Psoas muscle (tissue), 7 donors: ENCODE measurements at regions not wholly inside any gene's neighbourhood (a gene's known extent, or its start where the extent isn't known, plus 50 kb on each side); places are given as distances from the start of the nearest gene placed in this dataset.
"Not testable (repeated sequence)": the region's sequence is repeated elsewhere in the genome, so short reads cannot be mapped to it uniquely, and the experiment has no call there.

Experiments
- ATAC-seq, 4 donors: fragments of 200-7000 bp; cut with Tn5 transposase; one replicate each; pipeline ENCODE4 v1.9.1; 2020; ENCODE audit warnings: moderate library complexity in 3 of 4, mild to moderate bottlenecking in 2 of 4
- DNase-seq, 2 donors: peaks; one replicate each; pipeline ENCODE4 v3.0.0-alpha.2; 2020
- H3K27ac ChIP-seq: fragments of 200-600 bp; one replicate; pipeline ENCODE4 v1.8.0; 2022
- H3K27me3 ChIP-seq, 3 donors: fragments of 200-600 bp in 1 of 3; one replicate each; pipeline versions ENCODE4 v1.6.1 to v1.8.0; 2013 to 2022; ENCODE audit warnings: low read length in 2 of 3, mild to moderate bottlenecking in 2 of 3, moderate library complexity in 1 of 3; ENCODE audit not compliant: insufficient read depth in 3 of 3
- H3K36me3 ChIP-seq, 2 donors: fragments of 200-600 bp in 1 of 2; one replicate each; pipeline versions ENCODE4 v1.6.1 to v1.8.0; 2013 to 2022; ENCODE audit warnings: low read depth in 1 of 2, mild to moderate bottlenecking in 1 of 2, moderate library complexity in 1 of 2; ENCODE audit not compliant: insufficient read depth in 1 of 2
- H3K4me1 ChIP-seq: fragments of 200-600 bp; one replicate; pipeline ENCODE4 v1.8.0; 2022
- H3K4me3 ChIP-seq: fragments of 200-600 bp; one replicate; pipeline ENCODE4 v1.8.0; 2022; ENCODE audit warnings: mild to moderate bottlenecking
- H3K9me3 ChIP-seq: fragments of 200-600 bp; one replicate; pipeline ENCODE4 v1.8.0; 2022
- CTCF ChIP-seq: fragments of 200-600 bp; IDR thresholded peaks from one replicate; pipeline ENCODE4 v1.8.0; 2022; ENCODE audit warnings: antibody characterized with exemption
- WGBS, 3 donors: extraction: QIAGEN DNeasy Blood & Tissue Kit; methylation state at CpG; one replicate each; pipeline versions ENCODE4 v1.1.6 to v1.1.7; 2013; 5-methylcytosine and 5-hydroxymethylcytosine counted together
- intact Hi-C, 2 donors: fragments of 100-400 bp; cut with DNase I; formaldehyde crosslinking; loops; one replicate each; pipeline versions ENCODE4 v1.11.0 to v1.14.2; 2022
- donor health status: healthy with polysubstance abuse.
- donor health status: DM: no; HTN: no; CAD: no; lungs with moderate emphysema.
- donor health status: Bipolar disorder and iron deficiency.
- donor health status: healthy.
- donor health status: DM: yes; HTN: yes; CAD: no.
- donor health status: DM: no; HTN: no; CAD: no.
- donor health status: DM: yes; HTN: yes; CAD: no.

- Histone ChIP-seq H3K36me3 (no peaks in the 10 kb centered on the region), H3K4me1 (no peaks in the 10 kb centered on the region), H3K27ac (no peak overlapping the region), H3K27me3 (no peaks in the 10 kb centered on the region), H3K9me3 (peaks cover 25% of the 10 kb centered on the region), H3K4me3 (no peak overlapping the region)
- no peak for ATAC-seq
- DNase-seq: no peak
- intact Hi-C loops: no loop called here
- no peak for TF ChIP-seq CTCF
- WGBS, 3 donors: 62 to 73% (median 69%) methylated on average over 4 of the region's 4 CpGs
Observed at GRCh38 chr5:44160369-44160768, 228.9 kb downstream of the FGF10 start.

GRCh38 chr5:44150075-44150723 is 239.0 kb downstream of the FGF10 start:
- DNase-seq: no peak

GRCh38 chr5:44117947-44118346 is 271.3 kb downstream of the FGF10 start:
- H3K4me1 ChIP-seq, H3K36me3 ChIP-seq, H3K9me3 ChIP-seq, H3K27me3 ChIP-seq, H3K4me3 ChIP-seq, intact Hi-C loops, ATAC-seq, H3K27ac ChIP-seq: not testable (repeated sequence)
- WGBS, 3 donors: 31 to 46% (median 42%) methylated on average over 3 of the region's 3 CpGs
- peak; percentile 35 to 83 for DNase-seq

More at GRCh38 chr5:44150075-44150723, 239.0 kb downstream of the FGF10 start:
- WGBS, 3 donors: 95 to 97% (median 95%) methylated on average over 5 of the region's 5 CpGs
- Histone ChIP-seq H3K27me3 (no peaks in the 10 kb centered on the region), H3K27ac (no peak overlapping the region), H3K4me3 (no peak overlapping the region), H3K36me3 (no peaks in the 10 kb centered on the region), H3K9me3 (peaks cover 6% of the 10 kb centered on the region), H3K4me1 (no peaks in the 10 kb centered on the region)
- intact Hi-C loops: no loop called here
- ATAC-seq: no peak
- no peak for TF ChIP-seq CTCF

GRCh38 chr5:44108232-44108631 is 281.0 kb downstream of the FGF10 start:
- H3K4me3 ChIP-seq, DNase-seq, H3K27ac ChIP-seq, intact Hi-C loops, H3K9me3 ChIP-seq, H3K27me3 ChIP-seq, ATAC-seq, H3K36me3 ChIP-seq, H3K4me1 ChIP-seq: not testable (repeated sequence)
- 47 to 65% (median 64%) methylated on average over 5 of the region's 5 CpGs for WGBS, 3 donors

GRCh38 chr5:44099643-44100042 is 289.6 kb downstream of the FGF10 start:
- Histone ChIP-seq H3K9me3 (no peaks in the 10 kb centered on the region), H3K27me3 (no peaks in the 10 kb centered on the region), H3K36me3 (no peaks in the 10 kb centered on the region), H3K4me1 (no peaks in the 10 kb centered on the region), H3K4me3 (no peak overlapping the region), H3K27ac (no peak overlapping the region)
- ATAC-seq: no peak
- TF ChIP-seq CTCF: no peak
- 75 to 87% (median 80%) methylated on average over 2 of the region's 2 CpGs for WGBS, 3 donors
- no peak for DNase-seq
- intact Hi-C loops: no loop called here
